ENCODE measurements at regions not wholly inside any gene's neighbourhood (a gene's known extent, or its start where the extent isn't known, plus 50 kb on each side); places are given as distances from the start of the nearest gene placed in this dataset.
"Not testable (repeated sequence)": the region's sequence is repeated elsewhere in the genome, so short reads cannot be mapped to it uniquely, and the experiment has no call there.

DNA sequence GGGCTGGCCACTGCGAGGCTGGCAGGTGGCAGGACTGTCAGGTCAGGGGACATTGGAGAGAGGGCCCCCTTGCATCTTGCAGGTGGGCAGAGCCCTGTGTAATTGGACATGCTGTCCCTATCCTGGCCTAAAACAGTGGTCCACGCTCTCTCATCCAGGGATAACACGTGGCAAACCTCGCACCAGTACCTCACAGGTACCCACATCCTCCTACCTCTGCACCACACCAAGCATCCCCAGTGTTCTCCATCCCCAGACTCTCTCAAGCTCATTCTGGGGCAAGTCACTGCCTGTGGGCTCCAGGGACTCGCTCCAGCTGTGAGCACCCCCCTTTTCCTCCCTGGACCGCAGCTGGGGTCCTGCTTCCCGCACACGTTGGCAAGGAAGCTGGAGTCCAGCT is 212.3 kb upstream of the LRRC61 start:
- H3K27ac ChIP-seq; H3K4me3 ChIP-seq; H3K27me3 ChIP-seq; DNase-seq (ENCODE audit: low spot score in 2 of 2); intact Hi-C loops (cut with DNase I); H3K36me3 ChIP-seq; H3K9me3 ChIP-seq; H3K4me1 ChIP-seq: not testable (repeated sequence)

DNA sequence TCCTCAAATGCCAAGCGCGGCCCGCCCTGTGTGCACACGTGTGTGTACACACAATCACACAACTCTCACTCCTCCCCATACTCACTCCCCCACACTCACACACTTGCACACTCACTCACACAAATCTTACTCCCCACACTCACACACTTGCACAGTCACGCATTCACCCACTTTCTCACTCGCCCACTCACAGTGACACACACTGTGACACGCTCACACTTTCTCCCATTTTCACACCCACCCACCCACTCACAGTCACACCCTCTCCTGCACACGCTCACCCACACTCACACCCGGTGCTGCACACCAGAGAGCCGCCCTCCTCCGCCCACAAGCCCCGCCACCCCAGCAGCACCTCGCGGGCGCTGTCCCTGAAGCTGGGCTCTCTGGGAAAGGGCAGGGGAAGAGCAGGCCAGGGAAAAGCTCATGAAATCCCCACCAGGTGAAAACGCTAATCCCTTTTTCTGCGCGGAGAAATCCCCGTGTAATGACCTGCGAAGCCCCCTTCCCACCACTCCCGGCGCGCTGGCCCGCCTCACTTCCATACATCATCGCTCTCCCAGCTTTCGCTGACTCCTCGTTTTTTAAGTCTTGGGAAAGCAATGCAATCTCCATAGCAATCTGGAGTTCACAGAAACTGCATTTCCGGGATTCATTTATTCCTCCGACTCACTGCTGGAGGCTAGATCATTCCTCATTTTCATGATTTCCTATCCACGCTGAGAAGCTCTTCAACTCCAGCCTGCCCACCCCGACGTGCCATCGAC is 211.6 kb upstream of the LRRC61 start:
- H3K9me3 ChIP-seq; H3K4me3 ChIP-seq; H3K27me3 ChIP-seq; DNase-seq (ENCODE audit: low spot score in 2 of 2); H3K36me3 ChIP-seq; H3K4me1 ChIP-seq; intact Hi-C loops (cut with DNase I); H3K27ac ChIP-seq: not testable (repeated sequence)

DNA sequence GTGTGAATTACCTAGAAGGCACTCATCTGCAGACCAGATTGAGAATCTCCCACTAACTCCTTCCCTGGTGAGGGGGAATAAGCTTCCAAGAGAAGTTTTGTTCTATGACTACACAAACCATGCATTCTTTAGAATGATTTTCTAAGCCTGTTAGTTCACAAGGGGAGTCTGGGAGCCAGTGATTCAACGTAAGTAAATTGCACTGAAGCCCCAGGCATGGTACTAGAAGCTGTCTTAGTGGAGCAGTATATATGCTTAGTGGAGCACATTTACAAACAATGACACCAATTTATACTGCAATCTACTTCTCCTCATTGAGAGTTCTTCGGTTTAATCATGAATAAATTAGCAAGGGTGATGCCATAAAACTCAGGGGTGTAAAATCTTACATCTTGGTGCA is 209.9 kb upstream of the LRRC61 start:
- H3K27ac ChIP-seq; H3K36me3 ChIP-seq; H3K4me3 ChIP-seq; H3K9me3 ChIP-seq; H3K4me1 ChIP-seq; intact Hi-C loops (cut with DNase I); DNase-seq (ENCODE audit: low spot score in 2 of 2); H3K27me3 ChIP-seq: not testable (repeated sequence)

GRCh38 chr7:150114591-150114990 is 208.6 kb upstream of the LRRC61 start:
- DNase-seq (ENCODE audit: low spot score in 2 of 2); H3K36me3 ChIP-seq; H3K9me3 ChIP-seq; H3K27me3 ChIP-seq; intact Hi-C loops (cut with DNase I); H3K27ac ChIP-seq; H3K4me1 ChIP-seq; H3K4me3 ChIP-seq: not testable (repeated sequence)

GRCh38 chr7:150119966-150120365 is 203.2 kb upstream of the LRRC61 start:
- H3K36me3 ChIP-seq; intact Hi-C loops (cut with DNase I); DNase-seq (ENCODE audit: low spot score in 2 of 2); H3K27me3 ChIP-seq; H3K9me3 ChIP-seq; H3K4me1 ChIP-seq; H3K27ac ChIP-seq; H3K4me3 ChIP-seq: not testable (repeated sequence)

GRCh38 chr7:150125831-150126230 is 197.3 kb upstream of the LRRC61 start:
- DNase-seq (ENCODE audit: low spot score in 2 of 2); H3K4me1 ChIP-seq; H3K4me3 ChIP-seq; H3K27ac ChIP-seq; H3K36me3 ChIP-seq; H3K27me3 ChIP-seq; intact Hi-C loops (cut with DNase I); H3K9me3 ChIP-seq: not testable (repeated sequence)

GRCh38 chr7:150134451-150134850 is 188.7 kb upstream of the LRRC61 start:
- H3K27ac ChIP-seq; H3K36me3 ChIP-seq; H3K4me1 ChIP-seq; intact Hi-C loops (cut with DNase I); H3K9me3 ChIP-seq; DNase-seq (ENCODE audit: low spot score in 2 of 2); H3K27me3 ChIP-seq; H3K4me3 ChIP-seq: not testable (repeated sequence)

GRCh38 chr7:150135620-150136190 is 187.4 kb upstream of the LRRC61 start:
- H3K36me3 ChIP-seq; H3K27ac ChIP-seq; H3K9me3 ChIP-seq; DNase-seq (ENCODE audit: low spot score in 2 of 2); intact Hi-C loops (cut with DNase I); H3K4me1 ChIP-seq; H3K27me3 ChIP-seq; H3K4me3 ChIP-seq: not testable (repeated sequence)

DNA sequence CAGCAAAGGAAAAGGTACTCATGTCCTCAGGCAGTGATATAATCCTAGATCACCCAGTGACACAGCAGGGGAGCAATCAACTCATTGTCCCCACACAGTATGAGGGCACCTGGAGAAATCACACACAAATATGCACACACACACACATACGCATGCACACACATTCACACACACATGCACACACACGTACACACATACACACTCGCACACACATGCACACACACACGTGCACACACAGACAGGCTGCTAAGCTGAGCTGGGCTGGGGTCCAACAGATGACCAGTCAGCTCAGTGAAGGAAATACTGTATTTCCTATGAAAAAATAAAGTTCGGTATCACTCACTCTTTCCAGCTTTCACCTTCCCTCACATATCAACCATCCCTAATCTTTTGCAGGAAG is 183.3 kb upstream of the LRRC61 start:
- H3K4me1 ChIP-seq; H3K9me3 ChIP-seq; H3K4me3 ChIP-seq; H3K27me3 ChIP-seq; H3K27ac ChIP-seq; DNase-seq (ENCODE audit: low spot score in 2 of 2); H3K36me3 ChIP-seq; intact Hi-C loops (cut with DNase I): not testable (repeated sequence)

GRCh38 chr7:150141525-150142345 is 181.4 kb upstream of the LRRC61 start:
- H3K9me3 ChIP-seq; H3K27me3 ChIP-seq; intact Hi-C loops (cut with DNase I): not testable (repeated sequence)

DNA sequence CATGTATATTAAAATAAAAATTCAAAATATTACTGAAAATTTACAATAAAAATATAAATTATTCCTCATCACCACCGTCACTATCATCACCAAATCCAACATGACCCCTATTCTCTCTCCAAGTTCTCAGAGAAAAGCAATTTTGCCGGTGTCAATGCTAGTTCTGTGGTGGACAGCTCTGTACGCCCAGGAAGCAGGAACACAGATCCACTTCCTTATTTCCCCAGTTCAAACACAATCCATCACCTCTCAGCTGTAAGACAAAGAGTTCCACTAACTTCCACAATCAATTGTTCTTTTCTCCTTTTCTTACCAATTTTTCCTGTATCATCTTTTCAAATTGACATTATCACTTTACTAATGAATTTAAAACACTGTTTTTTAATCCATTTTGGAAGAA is 177.0 kb upstream of the LRRC61 start:
- H3K4me3 ChIP-seq; H3K36me3 ChIP-seq; intact Hi-C loops (cut with DNase I); DNase-seq (ENCODE audit: low spot score in 2 of 2); H3K4me1 ChIP-seq; H3K27ac ChIP-seq; H3K9me3 ChIP-seq; H3K27me3 ChIP-seq: not testable (repeated sequence)

More at GRCh38 chr7:150141525-150142345, 181.4 kb upstream of the LRRC61 start:
- not testable (repeated sequence) for H3K36me3 ChIP-seq; H3K27ac ChIP-seq; DNase-seq (ENCODE audit: low spot score in 2 of 2); H3K4me3 ChIP-seq; H3K4me1 ChIP-seq

DNA sequence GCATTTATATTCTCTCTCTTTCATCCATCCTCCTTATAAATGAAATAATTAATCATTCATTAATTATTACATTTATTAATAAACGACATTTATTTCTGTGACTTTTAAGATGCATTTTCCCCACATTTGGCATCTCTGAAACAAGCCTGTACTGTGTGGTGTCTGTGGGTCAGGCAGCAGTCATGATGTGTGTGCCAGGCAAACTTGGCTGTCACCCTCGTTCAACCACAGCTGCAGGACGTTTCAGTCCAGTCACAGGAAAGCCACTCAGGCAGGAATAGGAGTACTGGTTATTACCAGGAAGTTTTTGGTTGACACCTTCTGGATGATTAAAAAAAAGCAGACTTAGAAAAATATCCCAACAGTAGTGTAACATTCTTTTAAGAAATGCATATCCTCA is 175.6 kb upstream of the LRRC61 start:
- DNase-seq (ENCODE audit: low spot score in 2 of 2); H3K27ac ChIP-seq; H3K9me3 ChIP-seq; H3K4me1 ChIP-seq; H3K36me3 ChIP-seq; H3K27me3 ChIP-seq; intact Hi-C loops (cut with DNase I); H3K4me3 ChIP-seq: not testable (repeated sequence)

DNA sequence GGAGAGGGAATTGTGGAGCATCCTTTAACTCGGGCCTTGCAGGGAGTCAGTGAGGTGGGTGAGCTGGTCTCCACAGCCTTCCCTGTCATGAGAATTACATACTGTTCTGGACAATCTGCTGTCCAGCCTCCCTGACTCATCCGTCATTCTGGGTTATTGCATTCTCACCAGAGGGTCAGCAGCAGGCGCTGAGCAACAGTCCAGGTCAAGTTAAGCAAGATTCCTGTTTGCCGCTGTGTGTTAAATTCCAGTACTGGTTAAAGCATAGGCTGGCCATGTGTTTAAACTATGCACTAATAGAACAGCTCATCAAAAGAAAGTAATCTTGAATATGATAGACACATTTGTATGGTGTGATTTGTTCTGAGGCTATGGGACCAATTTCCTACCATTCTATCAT is 167.1 kb upstream of the LRRC61 start:
- H3K27ac ChIP-seq; H3K4me1 ChIP-seq; intact Hi-C loops (cut with DNase I); DNase-seq (ENCODE audit: low spot score in 2 of 2); H3K36me3 ChIP-seq; H3K4me3 ChIP-seq; H3K9me3 ChIP-seq; H3K27me3 ChIP-seq: not testable (repeated sequence)

- H3K9me3 ChIP-seq; H3K27me3 ChIP-seq; H3K36me3 ChIP-seq; DNase-seq (ENCODE audit: low spot score in 2 of 2); H3K27ac ChIP-seq; H3K4me3 ChIP-seq; intact Hi-C loops (cut with DNase I); H3K4me1 ChIP-seq: not testable (repeated sequence)
Measured at GRCh38 chr7:150158696-150159095, 164.5 kb upstream of the LRRC61 start.
